ENCODE measurements at regions not wholly inside any gene's neighbourhood (a gene's known extent, or its start where the extent isn't known, plus 50 kb on each side); places are given as distances from the start of the nearest gene placed in this dataset.

DNA sequence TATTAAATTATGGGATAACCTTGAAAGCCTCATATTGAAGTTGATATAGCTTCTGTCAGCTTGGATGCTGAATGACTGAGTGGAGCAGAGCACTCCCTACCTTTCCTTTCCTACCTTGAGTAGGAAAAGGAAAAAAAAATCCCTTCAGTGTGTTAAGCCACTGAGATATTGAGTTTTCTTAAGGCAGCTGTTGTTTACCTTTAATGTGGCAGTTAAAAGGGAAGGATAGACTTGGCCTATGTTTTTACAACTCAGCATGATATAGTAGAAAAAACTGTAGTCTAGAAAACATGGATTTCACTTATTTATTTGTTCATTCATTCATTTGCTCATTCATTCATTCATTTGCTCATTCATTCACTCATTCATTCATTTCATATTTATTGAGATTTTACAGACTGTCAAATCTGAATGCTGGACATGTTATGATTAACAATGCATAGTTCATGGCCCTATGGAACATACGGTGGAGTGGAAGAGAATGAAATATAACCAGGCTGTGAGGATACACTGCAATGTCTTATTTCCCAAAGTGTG, 131.5 kb upstream of the MAN1A1 start:
- DNase-seq (ENCODE audit: low spot score in 2 of 2) = no peak
- Histone ChIP-seq H3K27ac (no peak overlapping the region), H3K4me1 (no peaks in the 10 kb centered on the region), H3K9me3 (no peaks in the 10 kb centered on the region), H3K36me3 (no peaks in the 10 kb centered on the region), H3K27me3 (no peaks in the 10 kb centered on the region), H3K4me3 (no peak overlapping the region)
- intact Hi-C loops (cut with DNase I) = no loop called here
- TF ChIP-seq, protein P1, sequence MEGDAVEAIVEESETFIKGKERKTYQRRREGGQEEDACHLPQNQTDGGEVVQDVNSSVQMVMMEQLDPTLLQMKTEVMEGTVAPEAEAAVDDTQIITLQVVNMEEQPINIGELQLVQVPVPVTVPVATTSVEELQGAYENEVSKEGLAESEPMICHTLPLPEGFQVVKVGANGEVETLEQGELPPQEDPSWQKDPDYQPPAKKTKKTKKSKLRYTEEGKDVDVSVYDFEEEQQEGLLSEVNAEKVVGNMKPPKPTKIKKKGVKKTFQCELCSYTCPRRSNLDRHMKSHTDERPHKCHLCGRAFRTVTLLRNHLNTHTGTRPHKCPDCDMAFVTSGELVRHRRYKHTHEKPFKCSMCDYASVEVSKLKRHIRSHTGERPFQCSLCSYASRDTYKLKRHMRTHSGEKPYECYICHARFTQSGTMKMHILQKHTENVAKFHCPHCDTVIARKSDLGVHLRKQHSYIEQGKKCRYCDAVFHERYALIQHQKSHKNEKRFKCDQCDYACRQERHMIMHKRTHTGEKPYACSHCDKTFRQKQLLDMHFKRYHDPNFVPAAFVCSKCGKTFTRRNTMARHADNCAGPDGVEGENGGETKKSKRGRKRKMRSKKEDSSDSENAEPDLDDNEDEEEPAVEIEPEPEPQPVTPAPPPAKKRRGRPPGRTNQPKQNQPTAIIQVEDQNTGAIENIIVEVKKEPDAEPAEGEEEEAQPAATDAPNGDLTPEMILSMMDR (IDR thresholded peaks at IDR 0.05) = no peak

- intact Hi-C loops (cut with DNase I) = no loop called here
- no peak overlapping the region for H3K4me3 ChIP-seq
- no peak overlapping the region for H3K27ac ChIP-seq
- H3K27me3 ChIP-seq = no peaks in the 10 kb centered on the region
- no peak for DNase-seq (ENCODE audit: low spot score in 2 of 2)
- TF ChIP-seq, protein P1 (IDR thresholded peaks at IDR 0.05) = no peak
- H3K9me3 ChIP-seq = no peaks in the 10 kb centered on the region
- no peaks in the 10 kb centered on the region for H3K36me3 ChIP-seq
- no peaks in the 10 kb centered on the region for H3K4me1 ChIP-seq
Observed at GRCh38 chr6:119479860-119480655, 130.5 kb upstream of the MAN1A1 start.

DNA sequence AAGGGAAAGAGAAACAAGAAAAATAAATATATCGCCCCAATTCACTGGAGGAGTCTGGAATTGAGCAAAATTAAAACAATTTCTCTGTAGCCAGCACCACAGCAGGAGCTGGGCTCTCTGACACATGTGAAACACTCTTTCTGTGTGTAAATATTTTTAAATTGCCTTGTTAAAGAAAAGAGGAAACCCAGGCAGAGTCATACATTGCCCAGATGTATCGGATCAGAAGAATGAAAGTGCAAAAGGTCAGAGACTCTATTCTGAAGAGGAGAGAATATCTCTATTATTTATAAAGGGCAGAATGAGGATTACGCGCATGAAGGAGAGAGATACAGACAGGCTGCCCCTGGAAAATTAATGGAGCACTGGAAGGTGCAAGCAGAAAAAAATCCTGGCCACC, 127.0 kb upstream of the MAN1A1 start:
- H3K9me3 ChIP-seq = peaks cover 0 to 13% of the 10 kb centered on the region in 2 donors
- no peak overlapping the region for H3K4me3 ChIP-seq
- DNase-seq (ENCODE audit: low spot score in 2 of 2) = no peak
- no peak overlapping the region for H3K27ac ChIP-seq
- H3K27me3 ChIP-seq = no peaks in the 10 kb centered on the region
- intact Hi-C loops (cut with DNase I) = no loop called here
- H3K4me1 ChIP-seq = no peaks in the 10 kb centered on the region
- H3K36me3 ChIP-seq = no peaks in the 10 kb centered on the region
- TF ChIP-seq, protein P1 (IDR thresholded peaks at IDR 0.05) = no peak

- peaks cover 0 to 13% of the 10 kb centered on the region in 2 donors for H3K9me3 ChIP-seq
- TF ChIP-seq, protein P1 (IDR thresholded peaks at IDR 0.05) = no peak
- H3K4me1 ChIP-seq = no peaks in the 10 kb centered on the region
- no peak for DNase-seq (ENCODE audit: low spot score in 2 of 2)
- no peaks in the 10 kb centered on the region for H3K27me3 ChIP-seq
- H3K27ac ChIP-seq = no peak overlapping the region
- no peak overlapping the region for H3K4me3 ChIP-seq
- no peaks in the 10 kb centered on the region for H3K36me3 ChIP-seq
- intact Hi-C loops (cut with DNase I) = no loop called here
Observed at GRCh38 chr6:119476024-119476423, 126.5 kb upstream of the MAN1A1 start.

- TF ChIP-seq, protein P1 (IDR thresholded peaks at IDR 0.05) = no peak
- Histone ChIP-seq H3K27me3 (no peaks in the 10 kb centered on the region), H3K27ac (no peak overlapping the region), H3K9me3 (peaks cover 0 to 13% of the 10 kb centered on the region in 2 donors), H3K4me3 (no peak overlapping the region), H3K4me1 (no peaks in the 10 kb centered on the region), H3K36me3 (no peaks in the 10 kb centered on the region)
- DNase-seq (ENCODE audit: low spot score in 2 of 2) = no peak
- intact Hi-C loops (cut with DNase I) = no loop called here
Observed at GRCh38 chr6:119470893-119471542, 121.5 kb upstream of the MAN1A1 start.

Measured in ascending aorta (tissue), 2 donors.